HCT116 (cell line): ENCODE measurements at regions not wholly inside any gene's neighbourhood (a gene's known extent, or its start where the extent isn't known, plus 50 kb on each side); places are given as distances from the start of the nearest gene placed in this dataset.

Experiments used
- ATAC-seq: fragments of 200-7000 bp; cut with Tn5 transposase; 2 replicates; pipeline ENCODE4 v1.9.1; 2020; ENCODE audit warnings: mild to moderate bottlenecking, moderate library complexity
- BruUV-seq: library from RNA; stranded (reverse); fragments of 400-500 nt; replicated peaks from 2 replicates; lab custom pipeline; 2021; lab: Mats Ljungman, UMichigan
- CTCF ChIA-PET: fragments of 300-600 bp; sonication (Branson Sonifier 250); formaldehyde crosslinking; loops from one replicate; lab custom pipeline; 2021; ENCODE audit warnings: antibody characterized with exemption; lab: Charles Lee
- POLR2A ChIA-PET: fragments of 300-600, 350-600 bp; sonication (Branson Sonifier 250); formaldehyde crosslinking; loops from one replicate; lab custom pipeline; 2021; ENCODE audit warnings: antibody characterized with exemption; lab: Charles Lee
- RAD21 ChIA-PET, 2 experiments: fragments of 300-600 bp; sonication (Branson Sonifier 250); formaldehyde crosslinking; loops; one replicate each; lab custom pipeline; 2023; ENCODE audit warnings: low total read pairs in 2 of 2; ENCODE audit not compliant: uncharacterized antibody in 2 of 2, unreplicated experiment in 2 of 2, low non-redundant PET in 1 of 2; lab: Charles Lee
- DNase-seq: peaks from one replicate; pipeline ENCODE4 v3.0.0-alpha.2; 2010; ENCODE audit warnings: low read depth, low spot score
- H2AFZ ChIP-seq: fragments of 200-600 bp; shearing (Covaris generic), sonication (generic); 2 replicates; pipeline ENCODE4 v1.6.1; 2017; ENCODE audit warnings: low read depth, mixed run types, mixed read lengths, antibody characterized with exemption, low read length; ENCODE audit not compliant: poor library complexity, severe bottlenecking
- H3K27ac ChIP-seq: 2 replicates; pipeline ENCODE4 v1.5.1; 2012; ENCODE audit warnings: low read depth, low read length
- H3K27me3 ChIP-seq: fragments of 200-600 bp; sonication (generic); 2 replicates; pipeline ENCODE4 v1.6.1; 2016; ENCODE audit warnings: mixed run types, low read length, mixed read lengths; ENCODE audit not compliant: insufficient read depth
- H3K36me3 ChIP-seq, 2 experiments: fragments of 200-500 bp in 1 of 2; fragments of 200-600 bp in 1 of 2; sonication (Bioruptor generic) in 1 of 2; sonication (generic) in 1 of 2; 2 replicates each; pipeline versions ENCODE4 v1.5.1 to v1.6.1; 2014 to 2016; ENCODE audit warnings: low read length in 2 of 2, inconsistent platforms in 1 of 2, mixed read lengths in 1 of 2, mixed run types in 1 of 2; ENCODE audit not compliant: insufficient read depth in 2 of 2, control insufficient read depth in 1 of 2
- H3K4me1 ChIP-seq, 2 experiments: fragments of 200-600 bp in 1 of 2; sonication (generic) in 1 of 2; 2 replicates each; pipeline versions ENCODE4 v1.5.1 to v1.6.1; 2012 to 2017; ENCODE audit warnings: low read length in 2 of 2, inconsistent platforms in 1 of 2, mild to moderate bottlenecking in 1 of 2, mixed read lengths in 1 of 2, mixed run types in 1 of 2, moderate library complexity in 1 of 2; ENCODE audit not compliant: insufficient read depth in 2 of 2, control insufficient read depth in 1 of 2
- H3K4me2 ChIP-seq: fragments of 200-600 bp; sonication (generic); 2 replicates; pipeline ENCODE4 v1.6.1; 2017; ENCODE audit warnings: mixed run types, low read length, mixed read lengths
- H3K4me3 ChIP-seq, 2 experiments: fragments of 200-600 bp in 1 of 2; sonication (generic) in 1 of 2; replicated peaks in 1 of 2; 2 replicates each; pipeline ENCODE4 v1.5.1; 2011 to 2016; ENCODE audit warnings: low read length in 2 of 2, control low read depth in 1 of 2, low read depth in 1 of 2, mild to moderate bottlenecking in 1 of 2, mixed read lengths in 1 of 2, mixed run types in 1 of 2
- H3K79me2 ChIP-seq: fragments of 200-600 bp; sonication (generic); 2 replicates; pipeline ENCODE4 v1.6.1; 2017; ENCODE audit warnings: mild to moderate bottlenecking, mixed run types, low read length, moderate library complexity, mixed read lengths; ENCODE audit not compliant: insufficient read depth
- H3K9ac ChIP-seq: fragments of 200-600 bp; sonication (generic); 2 replicates; pipeline ENCODE4 v1.6.1; 2016; ENCODE audit warnings: low read length, mixed read lengths
- H3K9me2 ChIP-seq: fragments of 200-600 bp; sonication (generic), shearing (Covaris generic); 2 replicates; pipeline ENCODE4 v1.6.1; 2017; ENCODE audit warnings: mixed run types, mild to moderate bottlenecking, moderate library complexity; ENCODE audit not compliant: insufficient read depth
- H3K9me3 ChIP-seq, 2 experiments: fragments of 200-500 bp in 1 of 2; fragments of 200-600 bp in 1 of 2; sonication (Bioruptor generic) in 1 of 2; sonication (generic) in 1 of 2; 2 replicates each; pipeline ENCODE4 v1.6.1; 2014 to 2017; ENCODE audit warnings: low read length in 2 of 2, mixed read lengths in 2 of 2, inconsistent platforms in 1 of 2, low read depth in 1 of 2, mild to moderate bottlenecking in 1 of 2, mixed run types in 1 of 2, moderate library complexity in 1 of 2; ENCODE audit not compliant: control insufficient read depth in 1 of 2, insufficient read depth in 1 of 2
- H4K20me1 ChIP-seq: fragments of 200-600 bp; sonication (generic), shearing (Covaris generic); 2 replicates; pipeline ENCODE4 v1.6.1; 2017; ENCODE audit warnings: mixed run types, mild to moderate bottlenecking, moderate library complexity; ENCODE audit not compliant: insufficient read depth
- ATF3 ChIP-seq: IDR thresholded peaks from 2 replicates; pipeline ENCODE4 v1.6.1; 2012
- CBX3 ChIP-seq: IDR thresholded peaks from 2 replicates; pipeline ENCODE4 v1.6.1; 2012; ENCODE audit warnings: low read depth
- EGR1 ChIP-seq: IDR thresholded peaks from 2 replicates; pipeline ENCODE4 v1.6.1; 2012; ENCODE audit warnings: low read depth
- EZH2 ChIP-seq: fragments of 200-600 bp; sonication (generic); IDR thresholded peaks from 2 replicates; pipeline ENCODE4 v1.6.1; 2017; ENCODE audit warnings: antibody characterized with exemption, mixed run types
- EZH2phosphoT487 ChIP-seq: fragments of 200-600 bp; IDR thresholded peaks from 2 replicates; pipeline ENCODE4 v1.6.1; 2018; ENCODE audit warnings: antibody characterized with exemption, borderline replicate concordance
- FOSL1 ChIP-seq: IDR thresholded peaks from 2 replicates; pipeline ENCODE4 v1.6.1; 2012; ENCODE audit warnings: low read depth
- POLR2A ChIP-seq: IDR thresholded peaks from 2 replicates; pipeline ENCODE4 v1.7.0; 2011; ENCODE audit warnings: borderline replicate concordance; ENCODE audit not compliant: insufficient read depth, insufficient read length; ENCODE audit errors: extremely low read depth
- RAD21 ChIP-seq: IDR thresholded peaks from 2 replicates; pipeline ENCODE4 v1.6.1; 2012; ENCODE audit warnings: low read depth, mild to moderate bottlenecking
- SIN3A ChIP-seq: IDR thresholded peaks from 2 replicates; pipeline ENCODE4 v1.6.1; 2012; ENCODE audit warnings: low read depth
- SP1 ChIP-seq: IDR thresholded peaks from 2 replicates; pipeline ENCODE4 v1.6.1; 2012; ENCODE audit warnings: low read depth
- SRF ChIP-seq: IDR thresholded peaks from 2 replicates; pipeline ENCODE4 v1.6.1; 2012; ENCODE audit warnings: low read depth
- TCF7L2 ChIP-seq: IDR thresholded peaks from 2 replicates; pipeline ENCODE4 v1.7.0; 2011; ENCODE audit warnings: borderline replicate concordance, inconsistent platforms; ENCODE audit not compliant: insufficient read depth, insufficient read length; ENCODE audit errors: extremely low read depth
- YY1 ChIP-seq: IDR thresholded peaks from 2 replicates; pipeline ENCODE4 v1.6.1; 2011; ENCODE audit warnings: low read length, low read depth, moderate library complexity, mild to moderate bottlenecking; ENCODE audit not compliant: insufficient replicate concordance; ENCODE audit errors: extremely low read depth
- ZBTB33 ChIP-seq: IDR thresholded peaks from 2 replicates; pipeline ENCODE4 v1.6.1; 2011; ENCODE audit warnings: mild to moderate bottlenecking, low read length, moderate library complexity; ENCODE audit not compliant: insufficient replicate concordance; ENCODE audit errors: extremely low read depth
- ZFX ChIP-seq: fragments of 450-650 bp; IDR thresholded peaks from 2 replicates; pipeline ENCODE4 v1.6.1; 2017
- ZNF274 ChIP-seq: fragments of 200-500 bp; sonication (Bioruptor generic); IDR thresholded peaks from 2 replicates; pipeline ENCODE4 v1.6.1; 2014; ENCODE audit warnings: mild to moderate bottlenecking, low read depth, low read length, inconsistent platforms
- intact Hi-C: fragments of 100-400 bp; cut with micrococcal nuclease; formaldehyde crosslinking; loops from 2 replicates; pipeline ENCODE4 v1.10.0; 2022

GRCh38 chr5:72020161-72020983 is 86.9 kb upstream of the MAP1B start:
- Histone ChIP-seq H3K4me2 (no peak overlapping the region), H3K9ac (no peak overlapping the region), H3K27me3 (no peaks in the 10 kb centered on the region), H4K20me1 (no peaks in the 10 kb centered on the region), H3K36me3 (no peaks in the 10 kb centered on the region), H3K9me2 (no peaks in the 10 kb centered on the region), H2AFZ (no peak overlapping the region), H3K27ac (no peak overlapping the region), H3K4me3 (no peak overlapping the region), H3K4me1 (peaks cover 1 to 6% of the 10 kb centered on the region in 2 experiments), H3K9me3 (no peaks in the 10 kb centered on the region), H3K79me2 (no peaks in the 10 kb centered on the region)
- CTCF ChIA-PET: no interaction called here
- ATAC-seq: no peak
- RAD21 ChIA-PET: no interaction called here
- TF ChIP-seq EGR1: no peak
- TF ChIP-seq EZH2: no peak
- TF ChIP-seq SIN3A: no peak
- no peak for TF ChIP-seq ATF3
- no peak for TF ChIP-seq YY1
- TF ChIP-seq RAD21: no peak
- no peak for TF ChIP-seq SP1
- TF ChIP-seq POLR2A: no peak
- no peak for TF ChIP-seq TCF7L2
- TF ChIP-seq ZNF274: no peak
- no peak for TF ChIP-seq ZFX
- TF ChIP-seq ZBTB33: no peak
- TF ChIP-seq SRF: no peak
- no peak for TF ChIP-seq CBX3
- TF ChIP-seq FOSL1: no peak
- no peak for TF ChIP-seq EZH2phosphoT487
- POLR2A ChIA-PET: no interaction called here
- intact Hi-C loops: no loop called here
- BruUV-seq: no TSS peak
- DNase-seq: no peak
